Tibial nerve (tissue), 4 donors: ENCODE measurements at regions not wholly inside any gene's neighbourhood (a gene's known extent, or its start where the extent isn't known, plus 50 kb on each side); places are given as distances from the start of the nearest gene placed in this dataset.

Experiments used
- DNase-seq, 2 donors: peaks; one replicate each; pipeline ENCODE4 v3.0.0-alpha.2; 2019; ENCODE audit warnings: low spot score in 2 of 2
- H3K27ac ChIP-seq, 4 donors: fragments of 200-600 bp; sonication (generic) in 3 of 4; one replicate each; pipeline ENCODE4 v1.5.1; 2017 to 2019; ENCODE audit warnings: mild to moderate bottlenecking in 1 of 4
- H3K27me3 ChIP-seq, 2 donors: fragments of 200-600 bp; sonication (generic) in 1 of 2; one replicate each; pipeline versions ENCODE4 v1.5.1 to v1.6.0; 2017 to 2019
- H3K36me3 ChIP-seq, 3 donors: fragments of 200-600 bp; sonication (generic); one replicate each; pipeline ENCODE4 v1.5.1; 2018 to 2019
- H3K4me1 ChIP-seq, 4 donors: fragments of 200-600 bp; sonication (generic) in 3 of 4; one replicate each; pipeline ENCODE4 v1.5.1; 2017 to 2019
- H3K4me3 ChIP-seq, 4 donors: fragments of 200-600 bp; sonication (generic) in 3 of 4; one replicate each; pipeline ENCODE4 v1.5.1; 2017 to 2019; ENCODE audit warnings: mild to moderate bottlenecking in 1 of 4, moderate library complexity in 1 of 4
- H3K9me3 ChIP-seq, 4 donors: fragments of 200-600 bp; sonication (generic) in 3 of 4; one replicate each; pipeline ENCODE4 v1.5.1; 2017 to 2019
- EP300 ChIP-seq, 2 donors: sonication (generic); formaldehyde crosslinking; IDR thresholded peaks; one replicate each; pipeline ENCODE4 v1.6.1; 2017; ENCODE audit warnings: antibody characterized with exemption in 2 of 2, mild to moderate bottlenecking in 1 of 2
- POLR2A ChIP-seq, 2 donors: fragments of 450-650 bp; IDR thresholded peaks; one replicate each; pipeline ENCODE4 v1.6.1; 2017; ENCODE audit warnings: antibody characterized with exemption in 2 of 2, mild to moderate bottlenecking in 2 of 2, moderate library complexity in 2 of 2
- WGBS, 2 donors: methylation state at CpG; one replicate each; pipeline ENCODE4 v1.1.5; 2018; 5-methylcytosine and 5-hydroxymethylcytosine counted together
- TF ChIP-seq, protein P1 (sequence below), 5 experiments: fragments of 200-600 bp in 3 of 5; fragments of 450-650 bp in 2 of 5; sonication (generic) in 3 of 5; IDR thresholded peaks; one replicate each; pipeline ENCODE4 v1.5.1; 2016 to 2019; ENCODE audit warnings: antibody characterized with exemption in 5 of 5, mild to moderate bottlenecking in 3 of 5, moderate library complexity in 2 of 5

DNA sequence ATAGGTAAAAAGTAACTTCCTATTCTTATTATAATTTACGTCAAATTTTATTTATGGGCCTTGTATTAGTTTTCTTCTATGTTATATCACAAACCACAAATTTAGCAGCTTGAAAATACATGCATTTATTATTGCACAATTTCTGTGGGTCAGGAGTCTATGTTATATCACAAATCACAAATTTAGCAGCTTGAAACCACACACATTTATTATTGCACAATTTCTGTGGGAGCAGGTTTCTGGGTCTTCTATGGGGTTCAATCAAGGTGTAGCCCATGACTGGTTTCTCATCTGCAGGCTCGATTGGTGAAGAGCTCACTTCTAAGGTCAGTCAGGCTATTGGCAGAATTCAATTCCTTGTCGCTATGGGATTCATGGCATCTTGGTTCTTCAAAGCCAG, 332.7 kb upstream of the HAND2 start:
- DNase-seq = no peak
- TF ChIP-seq, protein P1, sequence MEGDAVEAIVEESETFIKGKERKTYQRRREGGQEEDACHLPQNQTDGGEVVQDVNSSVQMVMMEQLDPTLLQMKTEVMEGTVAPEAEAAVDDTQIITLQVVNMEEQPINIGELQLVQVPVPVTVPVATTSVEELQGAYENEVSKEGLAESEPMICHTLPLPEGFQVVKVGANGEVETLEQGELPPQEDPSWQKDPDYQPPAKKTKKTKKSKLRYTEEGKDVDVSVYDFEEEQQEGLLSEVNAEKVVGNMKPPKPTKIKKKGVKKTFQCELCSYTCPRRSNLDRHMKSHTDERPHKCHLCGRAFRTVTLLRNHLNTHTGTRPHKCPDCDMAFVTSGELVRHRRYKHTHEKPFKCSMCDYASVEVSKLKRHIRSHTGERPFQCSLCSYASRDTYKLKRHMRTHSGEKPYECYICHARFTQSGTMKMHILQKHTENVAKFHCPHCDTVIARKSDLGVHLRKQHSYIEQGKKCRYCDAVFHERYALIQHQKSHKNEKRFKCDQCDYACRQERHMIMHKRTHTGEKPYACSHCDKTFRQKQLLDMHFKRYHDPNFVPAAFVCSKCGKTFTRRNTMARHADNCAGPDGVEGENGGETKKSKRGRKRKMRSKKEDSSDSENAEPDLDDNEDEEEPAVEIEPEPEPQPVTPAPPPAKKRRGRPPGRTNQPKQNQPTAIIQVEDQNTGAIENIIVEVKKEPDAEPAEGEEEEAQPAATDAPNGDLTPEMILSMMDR (IDR thresholded peaks at IDR 0.05) = no peak
- TF ChIP-seq POLR2A (IDR thresholded peaks at IDR 0.05) = no peak
- TF ChIP-seq EP300 (IDR thresholded peaks at IDR 0.05) = no peak
- 84 to 91% methylated on average over 3 of the region's 3 CpGs for WGBS, 2 donors
- Histone ChIP-seq H3K27ac (no peak overlapping the region), H3K4me1 (peaks cover 0 to 6% (median 0%) of the 10 kb centered on the region in 4 donors), H3K9me3 (peaks cover 0 to 8% (median 3%) of the 10 kb centered on the region in 4 donors), H3K36me3 (no peaks in the 10 kb centered on the region), H3K4me3 (no peak overlapping the region), H3K27me3 (no peaks in the 10 kb centered on the region)

DNA sequence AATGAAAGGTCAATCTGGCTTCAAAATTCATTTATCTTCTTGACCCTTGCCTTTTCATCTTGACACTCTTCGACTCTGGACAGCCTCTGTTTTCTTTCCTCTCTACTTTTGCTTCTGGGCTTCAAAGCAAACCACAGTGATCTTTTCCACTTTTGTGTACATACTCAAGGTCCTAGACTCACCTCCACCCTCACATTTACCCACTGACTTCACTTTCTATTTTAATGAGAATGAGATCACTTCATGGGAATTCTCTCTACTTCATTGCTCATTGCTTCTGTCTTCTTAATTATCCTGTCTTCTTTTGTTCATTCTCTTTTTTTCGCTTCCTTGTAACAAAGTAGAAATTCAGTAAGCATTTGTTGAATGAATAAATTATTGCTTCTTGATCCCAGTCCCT, 330.1 kb upstream of the HAND2 start:
- no peak overlapping the region for H3K27ac ChIP-seq
- DNase-seq = no peak
- 57 to 58% methylated on average over 2 of the region's 2 CpGs for WGBS, 2 donors

DNA sequence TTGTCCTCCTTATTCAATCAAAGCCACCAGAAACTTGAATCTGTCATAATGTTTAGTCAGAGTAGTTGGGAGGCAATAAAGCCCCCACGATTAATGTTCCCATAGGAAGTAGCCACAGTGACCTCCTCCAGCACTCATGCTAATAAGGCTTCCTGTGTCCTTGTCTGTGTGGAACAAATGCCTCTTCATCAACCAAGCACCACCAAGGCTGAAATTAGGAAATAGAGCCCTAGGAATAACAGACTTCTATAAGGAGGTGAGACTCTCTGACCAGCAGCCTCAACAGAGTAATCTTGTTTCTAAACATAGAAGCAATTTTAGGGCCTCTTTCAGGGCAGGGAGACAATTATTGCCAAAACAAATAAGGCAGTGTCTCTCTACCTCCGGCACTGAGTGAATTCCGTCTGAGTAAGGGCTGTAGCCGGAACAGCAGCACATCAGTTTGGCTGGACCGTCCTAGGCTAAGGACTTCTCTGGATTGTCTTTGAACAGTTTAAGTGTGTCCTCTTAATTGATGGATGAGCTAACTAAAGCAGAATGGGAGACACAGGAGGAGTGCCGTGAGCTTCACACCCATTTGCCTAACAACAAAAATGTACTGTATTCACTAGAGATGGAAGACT, 329.2 kb upstream of the HAND2 start:
- no peaks in the 10 kb centered on the region for H3K9me3 ChIP-seq
- 27 to 29% methylated on average over 6 of the region's 6 CpGs for WGBS, 2 donors
- no peak for DNase-seq
- TF ChIP-seq EP300 (IDR thresholded peaks at IDR 0.05) = no peak
- no peak for TF ChIP-seq POLR2A (IDR thresholded peaks at IDR 0.05)
- TF ChIP-seq, protein P1 (IDR thresholded peaks at IDR 0.05) = no peak
- H3K27me3 ChIP-seq = no peaks in the 10 kb centered on the region
- H3K4me3 ChIP-seq = no peak overlapping the region
- peaks cover 0 to 6% (median 0%) of the 10 kb centered on the region in 4 donors for H3K4me1 ChIP-seq
- H3K36me3 ChIP-seq = no peaks in the 10 kb centered on the region
- no peak overlapping the region for H3K27ac ChIP-seq

More for the DNA sequence above, 330.1 kb upstream of the HAND2 start:
- peaks cover 0 to 6% (median 0%) of the 10 kb centered on the region in 4 donors for H3K4me1 ChIP-seq
- no peaks in the 10 kb centered on the region for H3K36me3 ChIP-seq
- no peak for TF ChIP-seq POLR2A (IDR thresholded peaks at IDR 0.05)
- TF ChIP-seq, protein P1 (IDR thresholded peaks at IDR 0.05) = no peak
- TF ChIP-seq EP300 (IDR thresholded peaks at IDR 0.05) = no peak
- H3K4me3 ChIP-seq = no peak overlapping the region
- H3K9me3 ChIP-seq = peaks cover 0 to 7% (median 3%) of the 10 kb centered on the region in 4 donors
- H3K27me3 ChIP-seq = no peaks in the 10 kb centered on the region

DNA sequence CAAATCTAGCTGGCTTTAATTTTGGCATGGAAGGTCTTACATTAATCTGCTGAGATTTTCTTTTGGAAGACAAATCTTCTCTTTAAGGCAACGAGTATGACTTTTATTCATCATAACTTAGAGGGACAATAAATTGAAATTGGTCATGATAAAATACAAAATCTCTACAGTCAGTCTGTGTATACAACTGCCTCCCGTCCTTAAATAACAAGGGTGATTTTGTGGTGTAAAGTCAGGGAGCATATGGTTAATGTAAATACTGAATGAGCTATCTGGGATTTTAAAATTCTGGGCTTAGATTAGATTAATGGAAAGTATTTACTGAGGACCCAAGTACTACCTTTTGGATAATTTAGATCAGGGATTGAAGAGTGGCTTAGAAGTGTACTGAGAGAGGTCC, 328.4 kb upstream of the HAND2 start:
- no peaks in the 10 kb centered on the region for H3K9me3 ChIP-seq
- no peak for TF ChIP-seq EP300 (IDR thresholded peaks at IDR 0.05)
- TF ChIP-seq POLR2A (IDR thresholded peaks at IDR 0.05) = no peak
- TF ChIP-seq, protein P1 (IDR thresholded peaks at IDR 0.05) = no peak
- no peak overlapping the region for H3K4me3 ChIP-seq
- 55 to 67% methylated on average over 2 of the region's 2 CpGs for WGBS, 2 donors
- H3K36me3 ChIP-seq = no peaks in the 10 kb centered on the region
- no peak for DNase-seq
- peaks cover 0 to 6% (median 0%) of the 10 kb centered on the region in 4 donors for H3K4me1 ChIP-seq
- no peaks in the 10 kb centered on the region for H3K27me3 ChIP-seq
- no peak overlapping the region for H3K27ac ChIP-seq

DNA sequence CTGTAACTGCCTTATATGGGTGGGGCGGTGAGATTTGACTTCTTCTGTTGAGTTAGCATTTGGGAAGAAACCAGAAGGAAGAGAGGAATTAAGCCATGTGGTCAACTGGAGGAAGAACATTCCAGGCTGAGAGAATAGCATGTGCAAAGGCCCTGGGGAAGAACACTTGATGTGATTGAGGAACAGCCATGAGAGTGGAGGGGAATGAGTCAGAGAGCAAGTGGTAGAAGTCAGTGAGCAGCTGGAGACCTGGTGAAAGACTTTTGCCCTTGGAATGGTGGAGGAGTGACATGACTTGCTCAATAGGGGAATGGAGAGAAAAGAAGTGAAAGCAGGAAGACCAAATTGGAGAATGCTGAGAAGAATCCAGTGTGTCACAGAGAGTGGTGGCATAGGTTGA, 327.8 kb upstream of the HAND2 start:
- H3K27me3 ChIP-seq = no peaks in the 10 kb centered on the region
- no peaks in the 10 kb centered on the region for H3K9me3 ChIP-seq
- H3K27ac ChIP-seq = no peak overlapping the region
- TF ChIP-seq, protein P1 (IDR thresholded peaks at IDR 0.05) = no peak
- no peak for TF ChIP-seq EP300 (IDR thresholded peaks at IDR 0.05)
- H3K4me3 ChIP-seq = no peak overlapping the region
- H3K4me1 ChIP-seq = peaks cover 0 to 6% (median 0%) of the 10 kb centered on the region in 4 donors
- no peak for DNase-seq
- no peaks in the 10 kb centered on the region for H3K36me3 ChIP-seq
- 91 to 98% methylated on average over 1 of the region's 1 CpG for WGBS, 2 donors
